GM23338 (cell line): ENCODE measurements at regions not wholly inside any gene's neighbourhood (a gene's known extent, or its start where the extent isn't known, plus 50 kb on each side); places are given as distances from the start of the nearest gene placed in this dataset.

Experiments
- ATAC-seq: fragments of 200-7000 bp; cut with Tn5 transposase; 3 replicates; pipeline ENCODE4 v1.9.1; 2020
- DNase-seq: peaks from one replicate; pipeline ENCODE4 v3.0.0-alpha.2; 2015; ENCODE audit warnings: low spot score
- H2AFZ ChIP-seq: fragments of 200-600 bp; sonication (generic); 2 replicates; pipeline ENCODE4 v1.8.0; 2016; ENCODE audit warnings: antibody characterized with exemption, mild to moderate bottlenecking, moderate library complexity
- H3F3A ChIP-seq: fragments of 200-600 bp; sonication (generic); replicated peaks from 2 replicates; pipeline ENCODE4 v1.8.0; 2017; ENCODE audit warnings: antibody characterized with exemption, mixed run types, low read depth
- H3K27ac ChIP-seq: fragments of 200-600 bp; sonication (generic); 2 replicates; pipeline ENCODE4 v1.6.1; 2016; ENCODE audit warnings: low read depth
- H3K27me3 ChIP-seq: fragments of 200-600 bp; sonication (generic); 2 replicates; pipeline ENCODE4 v1.8.0; 2016; ENCODE audit warnings: mild to moderate bottlenecking, mixed run types, moderate library complexity; ENCODE audit not compliant: insufficient read depth
- H3K36me3 ChIP-seq: fragments of 200-600 bp; sonication (generic); 2 replicates; pipeline ENCODE4 v1.8.0; 2016; ENCODE audit warnings: mild to moderate bottlenecking; ENCODE audit not compliant: insufficient read depth
- H3K4me1 ChIP-seq: fragments of 200-600 bp; sonication (generic); 2 replicates; pipeline ENCODE4 v1.8.0; 2016; ENCODE audit warnings: mild to moderate bottlenecking, moderate library complexity; ENCODE audit not compliant: insufficient read depth
- H3K4me2 ChIP-seq: fragments of 200-600 bp; sonication (generic); 2 replicates; pipeline ENCODE4 v1.7.1; 2017; ENCODE audit warnings: mixed run types
- H3K4me3 ChIP-seq: fragments of 200-600 bp; sonication (generic); 2 replicates; pipeline ENCODE4 v1.6.1; 2016; ENCODE audit warnings: mixed run types
- H3K79me2 ChIP-seq: fragments of 200-600 bp; sonication (generic); replicated peaks from 2 replicates; pipeline ENCODE4 v1.8.0; 2017; ENCODE audit warnings: mild to moderate bottlenecking; ENCODE audit not compliant: insufficient read depth
- H3K9me2 ChIP-seq: fragments of 200-600 bp; sonication (generic); 2 replicates; pipeline ENCODE4 v1.8.0; 2017; ENCODE audit not compliant: insufficient read depth
- H4K20me1 ChIP-seq: fragments of 200-600 bp; sonication (generic); replicated peaks from 2 replicates; pipeline ENCODE4 v1.8.0; 2017; ENCODE audit warnings: mild to moderate bottlenecking; ENCODE audit not compliant: insufficient read depth
- H3K27ac Mint-ChIP-seq: 2 replicates; pipeline ENCODE4 v1.8.0; 2020; ENCODE audit warnings: inconsistent platforms, mild to moderate bottlenecking, moderate library complexity, mixed read lengths
- H3K27me3 Mint-ChIP-seq: 3 replicates; pipeline ENCODE4 v1.8.0; 2022; ENCODE audit warnings: low read depth, mild to moderate bottlenecking, moderate library complexity, mixed read lengths, inconsistent platforms; ENCODE audit not compliant: insufficient read depth, poor library complexity
- H3K36me3 Mint-ChIP-seq: 3 replicates; pipeline ENCODE4 v1.8.0; 2021; ENCODE audit warnings: low read depth, mild to moderate bottlenecking, inconsistent platforms, moderate library complexity, mixed read lengths
- H3K4me1 Mint-ChIP-seq: 3 replicates; pipeline ENCODE4 v1.8.0; 2020; ENCODE audit warnings: mild to moderate bottlenecking, inconsistent platforms, mixed read lengths
- H3K4me3 Mint-ChIP-seq: 3 replicates; pipeline ENCODE4 v1.8.0; 2021; ENCODE audit warnings: moderate library complexity, mild to moderate bottlenecking, inconsistent platforms, mixed read lengths
- H3K9me3 Mint-ChIP-seq: 3 replicates; pipeline ENCODE4 v1.8.0; 2020; ENCODE audit warnings: moderate library complexity, mild to moderate bottlenecking, inconsistent platforms, mixed read lengths
- CREB1 ChIP-seq: fragments of 250-450 bp; sonication (Bioruptor Pico); IDR thresholded peaks from 2 replicates; pipeline ENCODE4 v1.5.0; 2020; ENCODE audit warnings: low read depth, mild to moderate bottlenecking, moderate library complexity
- EZH2 ChIP-seq: fragments of 200-600 bp; sonication (generic); IDR thresholded peaks from one replicate; pipeline ENCODE4 v1.8.0; 2017; ENCODE audit warnings: antibody characterized with exemption, mild to moderate bottlenecking, low read depth; ENCODE audit not compliant: unreplicated experiment
- EZH2phosphoT487 ChIP-seq: fragments of 200-600 bp; sonication (generic); IDR thresholded peaks from one replicate; pipeline ENCODE4 v1.8.1; 2018; ENCODE audit warnings: antibody characterized with exemption; ENCODE audit not compliant: unreplicated experiment
- JUNB ChIP-seq: IDR thresholded peaks from one replicate; pipeline ENCODE4 v1.6.1; 2016; ENCODE audit warnings: antibody characterized with exemption; ENCODE audit not compliant: unreplicated experiment
- NANOG ChIP-seq: IDR thresholded peaks from 2 replicates; pipeline ENCODE4 v1.6.1; 2016; ENCODE audit warnings: antibody characterized with exemption, borderline replicate concordance
- POLR2AphosphoS5 ChIP-seq: IDR thresholded peaks from 2 replicates; pipeline ENCODE4 v1.6.1; 2016; ENCODE audit warnings: antibody characterized with exemption, low read depth
- STAT1 ChIP-seq: IDR thresholded peaks from one replicate; pipeline ENCODE4 v1.6.1; 2016; ENCODE audit warnings: antibody characterized with exemption; ENCODE audit not compliant: unreplicated experiment
- ZNF114 ChIP-seq: fragments of 250-450 bp; sonication (Bioruptor Pico); IDR thresholded peaks from 2 replicates; pipeline ENCODE4 v1.5.0; 2020; ENCODE audit warnings: mild to moderate bottlenecking, moderate library complexity
- ZNF331 ChIP-seq: fragments of 250-450 bp; sonication (Bioruptor Pico); IDR thresholded peaks from 2 replicates; pipeline ENCODE4 v1.5.0; 2020; ENCODE audit warnings: low read depth, mild to moderate bottlenecking, moderate library complexity
- TF ChIP-seq, protein P1 (sequence below), 2 experiments: fragments of 200-600 bp in 1 of 2; sonication (generic) in 1 of 2; conservative IDR thresholded peaks; 2 replicates each; pipeline versions ENCODE4 v1.5.1 to v1.6.1; 2016 to 2017; ENCODE audit warnings: antibody characterized with exemption in 2 of 2, low read depth in 2 of 2, mild to moderate bottlenecking in 2 of 2, moderate library complexity in 1 of 2
- TF ChIP-seq, protein P2 (sequence below): IDR thresholded peaks from 2 replicates; pipeline ENCODE4 v1.6.1; 2016; ENCODE audit warnings: antibody characterized with exemption
- TF ChIP-seq, protein P3 (sequence below): IDR thresholded peaks from one replicate; pipeline ENCODE4 v1.6.1; 2018; ENCODE audit warnings: antibody characterized with exemption; ENCODE audit not compliant: unreplicated experiment

DNA sequence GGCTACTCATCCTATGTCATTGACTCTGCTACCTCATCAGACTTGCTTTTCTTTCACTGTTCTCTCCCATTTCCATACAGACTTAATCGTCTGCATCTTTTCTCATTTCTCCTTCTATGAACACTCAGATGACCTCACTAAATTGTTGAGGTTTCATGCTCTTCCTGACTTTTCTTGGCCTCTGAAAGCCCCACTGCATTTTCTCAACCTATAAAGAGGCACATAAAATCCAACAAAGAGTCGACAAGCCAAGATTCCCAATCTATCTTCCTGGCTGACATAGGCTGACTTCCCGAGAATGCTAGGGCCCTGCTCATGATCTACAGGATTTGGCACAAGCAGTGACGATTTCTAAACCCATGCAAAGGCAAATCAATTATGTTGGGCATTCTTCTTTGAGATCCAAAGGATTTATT lies 280.8 kb upstream of the DPYD start (continued):
- no peak for TF ChIP-seq POLR2AphosphoS5
- TF ChIP-seq NANOG: no peak
- TF ChIP-seq, protein P1, sequence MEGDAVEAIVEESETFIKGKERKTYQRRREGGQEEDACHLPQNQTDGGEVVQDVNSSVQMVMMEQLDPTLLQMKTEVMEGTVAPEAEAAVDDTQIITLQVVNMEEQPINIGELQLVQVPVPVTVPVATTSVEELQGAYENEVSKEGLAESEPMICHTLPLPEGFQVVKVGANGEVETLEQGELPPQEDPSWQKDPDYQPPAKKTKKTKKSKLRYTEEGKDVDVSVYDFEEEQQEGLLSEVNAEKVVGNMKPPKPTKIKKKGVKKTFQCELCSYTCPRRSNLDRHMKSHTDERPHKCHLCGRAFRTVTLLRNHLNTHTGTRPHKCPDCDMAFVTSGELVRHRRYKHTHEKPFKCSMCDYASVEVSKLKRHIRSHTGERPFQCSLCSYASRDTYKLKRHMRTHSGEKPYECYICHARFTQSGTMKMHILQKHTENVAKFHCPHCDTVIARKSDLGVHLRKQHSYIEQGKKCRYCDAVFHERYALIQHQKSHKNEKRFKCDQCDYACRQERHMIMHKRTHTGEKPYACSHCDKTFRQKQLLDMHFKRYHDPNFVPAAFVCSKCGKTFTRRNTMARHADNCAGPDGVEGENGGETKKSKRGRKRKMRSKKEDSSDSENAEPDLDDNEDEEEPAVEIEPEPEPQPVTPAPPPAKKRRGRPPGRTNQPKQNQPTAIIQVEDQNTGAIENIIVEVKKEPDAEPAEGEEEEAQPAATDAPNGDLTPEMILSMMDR (conservative IDR thresholded peaks at IDR 0.05; ENCODE audit: low read depth in 2 of 2): no peak
- TF ChIP-seq EZH2: no peak
- no peak for TF ChIP-seq ZNF331
- no peak for TF ChIP-seq JUNB
- TF ChIP-seq, protein P2, sequence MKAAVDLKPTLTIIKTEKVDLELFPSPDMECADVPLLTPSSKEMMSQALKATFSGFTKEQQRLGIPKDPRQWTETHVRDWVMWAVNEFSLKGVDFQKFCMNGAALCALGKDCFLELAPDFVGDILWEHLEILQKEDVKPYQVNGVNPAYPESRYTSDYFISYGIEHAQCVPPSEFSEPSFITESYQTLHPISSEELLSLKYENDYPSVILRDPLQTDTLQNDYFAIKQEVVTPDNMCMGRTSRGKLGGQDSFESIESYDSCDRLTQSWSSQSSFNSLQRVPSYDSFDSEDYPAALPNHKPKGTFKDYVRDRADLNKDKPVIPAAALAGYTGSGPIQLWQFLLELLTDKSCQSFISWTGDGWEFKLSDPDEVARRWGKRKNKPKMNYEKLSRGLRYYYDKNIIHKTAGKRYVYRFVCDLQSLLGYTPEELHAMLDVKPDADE: no peak

DNA sequence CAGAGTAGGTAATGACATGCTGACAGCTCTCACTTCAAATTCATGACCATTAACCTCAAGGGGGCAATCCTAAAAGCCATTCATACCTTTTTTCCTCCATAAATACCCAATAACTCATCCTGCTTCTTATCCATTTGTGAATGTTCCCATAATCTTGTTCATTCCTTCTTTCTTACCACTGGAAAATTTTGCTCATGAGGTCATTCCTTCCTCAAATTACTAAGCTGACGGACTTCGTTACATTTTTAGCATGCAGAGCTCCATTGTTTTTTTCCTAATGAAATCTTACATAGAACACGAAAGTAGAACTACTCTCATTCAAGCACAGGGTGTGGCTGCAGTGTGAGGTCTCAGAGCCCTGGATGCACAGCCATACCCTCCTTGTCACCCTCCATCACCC lies 276.5 kb upstream of the DPYD start:
- Histone ChIP-seq H3K36me3 (no peaks in the 10 kb centered on the region), H3K27ac (no peak overlapping the region), H3K4me2 (no peak overlapping the region), H2AFZ (no peak overlapping the region), H3K4me3 (no peak overlapping the region), H3K27me3 (peaks cover 27% of the 10 kb centered on the region), H3K4me1 (no peaks in the 10 kb centered on the region), H3K9me2 (no peaks in the 10 kb centered on the region), H3F3A (no peaks in the 10 kb centered on the region), H4K20me1 (no peaks in the 10 kb centered on the region), H3K79me2 (no peaks in the 10 kb centered on the region)
- no peak for ATAC-seq
- Mint-ChIP-seq H3K4me3 (no peak overlapping the region), H3K4me1 (no peaks in the 10 kb centered on the region; the same call in 2 of the 3 replicates), H3K36me3 (no peaks in the 10 kb centered on the region), H3K27me3 (peaks cover 3% of the 10 kb centered on the region), H3K9me3 (no peaks in the 10 kb centered on the region), H3K27ac (no peak overlapping the region)
- DNase-seq: no peak
- no peak for TF ChIP-seq STAT1
- TF ChIP-seq, protein P3, sequence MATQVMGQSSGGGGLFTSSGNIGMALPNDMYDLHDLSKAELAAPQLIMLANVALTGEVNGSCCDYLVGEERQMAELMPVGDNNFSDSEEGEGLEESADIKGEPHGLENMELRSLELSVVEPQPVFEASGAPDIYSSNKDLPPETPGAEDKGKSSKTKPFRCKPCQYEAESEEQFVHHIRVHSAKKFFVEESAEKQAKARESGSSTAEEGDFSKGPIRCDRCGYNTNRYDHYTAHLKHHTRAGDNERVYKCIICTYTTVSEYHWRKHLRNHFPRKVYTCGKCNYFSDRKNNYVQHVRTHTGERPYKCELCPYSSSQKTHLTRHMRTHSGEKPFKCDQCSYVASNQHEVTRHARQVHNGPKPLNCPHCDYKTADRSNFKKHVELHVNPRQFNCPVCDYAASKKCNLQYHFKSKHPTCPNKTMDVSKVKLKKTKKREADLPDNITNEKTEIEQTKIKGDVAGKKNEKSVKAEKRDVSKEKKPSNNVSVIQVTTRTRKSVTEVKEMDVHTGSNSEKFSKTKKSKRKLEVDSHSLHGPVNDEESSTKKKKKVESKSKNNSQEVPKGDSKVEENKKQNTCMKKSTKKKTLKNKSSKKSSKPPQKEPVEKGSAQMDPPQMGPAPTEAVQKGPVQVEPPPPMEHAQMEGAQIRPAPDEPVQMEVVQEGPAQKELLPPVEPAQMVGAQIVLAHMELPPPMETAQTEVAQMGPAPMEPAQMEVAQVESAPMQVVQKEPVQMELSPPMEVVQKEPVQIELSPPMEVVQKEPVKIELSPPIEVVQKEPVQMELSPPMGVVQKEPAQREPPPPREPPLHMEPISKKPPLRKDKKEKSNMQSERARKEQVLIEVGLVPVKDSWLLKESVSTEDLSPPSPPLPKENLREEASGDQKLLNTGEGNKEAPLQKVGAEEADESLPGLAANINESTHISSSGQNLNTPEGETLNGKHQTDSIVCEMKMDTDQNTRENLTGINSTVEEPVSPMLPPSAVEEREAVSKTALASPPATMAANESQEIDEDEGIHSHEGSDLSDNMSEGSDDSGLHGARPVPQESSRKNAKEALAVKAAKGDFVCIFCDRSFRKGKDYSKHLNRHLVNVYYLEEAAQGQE: no peak
- TF ChIP-seq EZH2phosphoT487: no peak
- no peak for TF ChIP-seq JUNB
- TF ChIP-seq, protein P1 (conservative IDR thresholded peaks at IDR 0.05; ENCODE audit: low read depth in 2 of 2): no peak
- TF ChIP-seq POLR2AphosphoS5: no peak
- TF ChIP-seq CREB1 (CRISPR knock-in tag): no peak
- TF ChIP-seq EZH2: no peak
- no peak for TF ChIP-seq NANOG
- TF ChIP-seq ZNF331: no peak
- no peak for TF ChIP-seq ZNF114
- TF ChIP-seq, protein P2: no peak
